NCI-H1436 treated with DMSO at 0.1 percent for 48 hours (cell line): ENCODE measurements at regions not wholly inside any gene's neighbourhood (a gene's known extent, or its start where the extent isn't known, plus 50 kb on each side); places are given as distances from the start of the nearest gene placed in this dataset.
"Not testable (repeated sequence)": the region's sequence is repeated elsewhere in the genome, so short reads cannot be mapped to it uniquely, and the experiment has no call there.

Source experiments
- DNase-seq: peaks from one replicate; lab custom pipeline; 2025; lab: John Stamatoyannopoulos, UW

- not testable (repeated sequence) for DNase-seq
Measured at GRCh38 chr5:1636208-1636770, 112.5 kb upstream of the LPCAT1 start.

GRCh38 chr5:1635477-1635876, 111.7 kb upstream of the LPCAT1 start:
- not testable (repeated sequence) for DNase-seq

- no peak for DNase-seq
Measured at GRCh38 chr5:1634337-1634661, 110.5 kb upstream of the LPCAT1 start.

DNA sequence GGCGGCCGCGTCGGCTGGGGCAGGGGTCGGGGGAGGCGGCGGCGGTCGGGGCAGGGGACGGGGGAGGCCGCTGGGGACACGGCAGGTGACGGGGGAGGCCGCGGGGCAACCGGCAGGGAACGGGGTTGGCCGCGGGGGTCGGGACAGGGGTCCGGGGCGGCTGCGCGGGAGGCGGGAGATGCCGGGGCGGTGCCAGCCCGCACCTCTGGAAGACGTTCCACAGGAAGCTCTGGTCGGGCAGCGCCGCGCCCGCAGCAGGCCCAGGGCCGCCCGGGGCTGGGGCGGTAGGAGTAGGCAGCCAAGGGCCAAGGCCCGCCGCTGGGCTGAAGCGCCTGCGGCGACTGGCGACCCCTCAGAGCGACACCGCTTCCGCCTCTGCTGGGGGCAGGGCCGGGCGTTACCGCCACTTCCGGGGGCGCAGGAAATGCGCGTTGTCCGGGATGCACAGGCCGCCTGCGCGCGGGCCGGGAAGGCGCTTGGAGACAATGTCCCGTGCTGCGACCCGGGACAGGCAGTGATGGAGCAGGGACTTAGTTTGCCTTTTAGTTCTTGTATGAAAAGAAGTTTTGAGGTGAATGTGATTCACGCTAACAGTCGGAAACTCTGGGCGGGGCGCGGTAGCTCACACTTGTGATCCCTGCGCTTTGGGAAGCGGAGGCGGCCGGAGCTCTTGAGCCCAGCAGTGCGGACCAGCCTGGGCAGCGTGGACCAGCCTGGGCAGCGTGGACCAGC, 110.0 kb upstream of the LPCAT1 start:
- no peak for DNase-seq

GRCh38 chr5:1631004-1631403, 107.2 kb upstream of the LPCAT1 start:
- not testable (repeated sequence) for DNase-seq

DNA sequence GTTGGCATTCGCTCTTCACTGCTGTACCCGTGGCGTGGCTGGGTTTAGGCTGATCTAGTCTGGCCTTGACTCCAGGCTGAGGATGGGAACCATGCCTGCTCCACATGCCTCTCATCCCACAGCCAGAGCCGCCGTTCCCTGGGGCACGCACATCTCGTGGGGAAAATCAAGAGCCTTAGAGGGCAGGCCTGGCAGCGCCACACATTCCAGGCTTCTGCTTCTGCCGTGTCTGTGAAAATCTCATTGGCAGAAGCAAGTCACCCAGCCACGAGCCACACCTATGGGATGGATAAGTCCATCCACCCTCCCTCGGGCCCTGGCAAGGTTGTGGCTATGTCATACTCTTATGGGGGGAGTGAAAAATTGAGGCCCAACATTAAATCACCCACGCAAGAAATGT, 102.6 kb upstream of the LPCAT1 start:
- not testable (repeated sequence) for DNase-seq

DNA sequence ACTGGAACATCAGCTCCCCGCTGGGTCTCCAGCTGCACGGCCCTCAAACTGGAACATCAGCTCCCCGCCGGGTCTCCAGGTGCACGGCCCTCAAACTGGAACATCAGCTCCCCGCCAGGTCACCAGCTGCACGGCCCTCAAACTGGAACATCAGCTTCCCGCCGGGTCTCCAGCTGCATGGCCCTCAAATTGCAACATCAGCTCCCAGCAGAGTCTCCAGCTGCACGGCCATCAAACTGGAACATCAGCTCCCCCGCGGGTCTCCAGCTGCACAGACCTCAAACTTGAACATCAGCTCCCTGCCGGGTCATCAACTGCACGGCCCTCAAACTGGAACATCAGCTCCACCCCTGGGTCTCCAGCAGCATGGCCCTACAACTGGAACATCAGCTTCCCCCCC, 95.8 kb upstream of the LPCAT1 start:
- DNase-seq, result not testable (repeated sequence)

DNA sequence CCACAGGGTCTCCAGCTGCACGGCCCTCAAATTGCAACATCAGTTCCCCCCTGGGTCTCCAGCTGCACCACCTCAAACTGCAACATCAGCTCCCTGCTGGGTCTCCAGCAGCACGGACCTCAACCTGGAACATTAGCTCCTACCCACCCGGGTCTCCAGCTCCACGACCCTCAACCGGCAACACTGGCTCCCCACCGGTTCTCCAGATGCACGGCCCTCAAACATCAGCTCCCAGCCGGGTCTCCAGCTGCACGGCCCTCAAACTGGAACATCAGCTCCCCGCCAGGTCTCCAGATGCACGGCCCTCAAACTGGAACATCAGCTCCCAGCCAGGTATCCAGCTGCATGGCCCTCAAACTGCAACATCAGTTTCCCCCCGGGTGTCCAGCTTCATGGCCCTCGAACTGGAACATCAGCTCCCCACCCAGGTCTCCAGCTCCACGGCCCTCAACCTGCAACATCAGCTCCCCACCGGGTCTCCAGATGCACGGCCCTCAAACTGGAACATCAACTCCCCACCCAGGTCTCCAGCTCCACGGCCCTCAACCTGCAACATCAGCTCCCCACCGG, 94.6 kb upstream of the LPCAT1 start:
- not testable (repeated sequence) for DNase-seq

DNA sequence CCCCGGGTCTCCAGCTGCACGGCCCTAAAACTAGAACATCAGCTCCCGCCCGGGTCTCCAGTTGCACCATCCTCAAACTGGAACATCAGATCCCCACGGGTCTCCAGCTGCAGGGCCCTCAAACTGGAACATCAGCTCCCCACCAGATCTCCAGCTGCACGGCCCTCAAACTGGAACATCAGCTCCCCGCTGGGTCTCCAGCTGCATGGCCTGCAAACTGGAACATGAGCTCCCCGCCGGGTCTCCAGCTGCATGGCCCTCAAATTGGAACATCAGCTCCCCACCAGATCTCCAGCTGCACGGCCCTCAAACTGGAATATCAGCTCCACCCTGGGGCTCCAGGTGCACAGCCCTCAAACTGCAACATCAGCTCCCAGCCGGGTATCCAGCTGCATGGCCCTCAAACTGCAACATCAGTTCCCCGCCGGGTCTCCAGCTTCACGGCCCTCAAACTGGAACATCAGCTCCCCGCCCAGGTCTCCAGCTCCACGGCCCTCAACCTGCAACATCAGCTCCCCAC, 93.5 kb upstream of the LPCAT1 start:
- not testable (repeated sequence) for DNase-seq

- not testable (repeated sequence) for DNase-seq
Measured at GRCh38 chr5:1613515-1613914, 89.8 kb upstream of the LPCAT1 start.

DNA sequence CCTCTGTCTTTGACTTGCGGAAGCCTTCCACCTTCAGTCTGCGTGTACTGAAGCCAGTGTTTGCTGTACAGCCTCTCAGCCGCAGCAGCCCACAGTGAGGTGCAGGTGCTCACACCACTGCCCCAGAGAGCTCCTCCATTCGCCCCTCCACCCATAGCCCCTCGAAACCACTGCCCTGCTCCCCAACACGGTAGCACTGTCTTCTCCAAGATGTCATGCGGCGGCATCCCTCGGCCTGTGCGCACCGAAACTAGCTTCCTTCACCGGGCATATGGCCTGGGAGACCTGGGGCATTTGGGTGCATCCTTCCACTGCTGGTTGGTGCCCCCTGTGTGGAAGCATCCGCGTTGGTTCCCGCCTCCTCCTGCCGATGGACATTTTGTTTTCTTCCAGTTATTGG, 86.8 kb upstream of the LPCAT1 start:
- DNase-seq, result not testable (repeated sequence)

DNA sequence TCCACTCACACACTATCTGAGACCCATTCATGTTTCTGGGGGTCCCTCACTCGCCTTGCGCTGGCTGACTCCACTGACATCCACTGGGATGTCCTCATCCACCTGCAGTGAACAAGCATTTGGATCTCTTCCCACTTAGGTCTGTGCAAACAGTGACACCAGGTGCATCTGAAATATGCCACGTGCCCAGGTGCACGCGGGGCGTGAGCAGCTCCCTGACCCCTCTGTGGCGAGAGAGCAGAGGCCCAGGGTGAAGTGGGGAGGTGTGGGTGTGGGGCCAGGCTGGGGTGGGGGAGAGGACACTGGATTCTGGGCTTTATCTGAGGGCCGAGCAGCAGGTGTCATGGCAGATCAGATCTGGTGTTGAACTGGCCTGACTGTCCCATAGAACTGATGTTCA, 85.4 kb upstream of the LPCAT1 start:
- not testable (repeated sequence) for DNase-seq

GRCh38 chr5:1608336-1608735, 84.6 kb upstream of the LPCAT1 start:
- DNase-seq, result not testable (repeated sequence)

GRCh38 chr5:1606951-1607350, 83.2 kb upstream of the LPCAT1 start:
- DNase-seq, result not testable (repeated sequence)

- DNase-seq, result not testable (repeated sequence)
Measured at GRCh38 chr5:1603916-1604315, 80.2 kb upstream of the LPCAT1 start.

DNA sequence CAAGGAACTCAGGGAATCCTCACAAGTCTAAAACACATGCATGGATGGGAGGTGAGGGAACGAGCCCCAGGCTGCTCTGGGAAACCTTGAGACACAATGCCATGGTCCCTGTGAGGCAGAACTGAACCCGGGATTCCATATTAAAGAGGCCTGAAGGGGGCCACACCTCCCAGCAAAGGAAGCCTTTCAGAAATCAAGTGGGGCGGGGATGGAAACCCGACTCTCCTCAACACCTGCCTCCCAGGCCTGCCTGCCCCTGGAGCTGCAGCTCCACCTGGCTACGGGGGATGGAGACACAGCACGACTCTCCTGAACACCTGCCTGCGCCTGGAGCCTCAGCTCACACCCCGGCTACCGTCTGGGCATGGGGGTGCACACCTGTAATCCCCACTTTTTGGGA, 77.8 kb upstream of the LPCAT1 start:
- peak; percentile 69 for DNase-seq

GRCh38 chr5:1598950-1599737, 75.4 kb upstream of the LPCAT1 start:
- not testable (repeated sequence) for DNase-seq

- DNase-seq, result not testable (repeated sequence)
Measured at GRCh38 chr5:1597093-1597473, 73.3 kb upstream of the LPCAT1 start.

GRCh38 chr5:1596462-1597092, 72.8 kb upstream of the LPCAT1 start:
- not testable (repeated sequence) for DNase-seq

DNA sequence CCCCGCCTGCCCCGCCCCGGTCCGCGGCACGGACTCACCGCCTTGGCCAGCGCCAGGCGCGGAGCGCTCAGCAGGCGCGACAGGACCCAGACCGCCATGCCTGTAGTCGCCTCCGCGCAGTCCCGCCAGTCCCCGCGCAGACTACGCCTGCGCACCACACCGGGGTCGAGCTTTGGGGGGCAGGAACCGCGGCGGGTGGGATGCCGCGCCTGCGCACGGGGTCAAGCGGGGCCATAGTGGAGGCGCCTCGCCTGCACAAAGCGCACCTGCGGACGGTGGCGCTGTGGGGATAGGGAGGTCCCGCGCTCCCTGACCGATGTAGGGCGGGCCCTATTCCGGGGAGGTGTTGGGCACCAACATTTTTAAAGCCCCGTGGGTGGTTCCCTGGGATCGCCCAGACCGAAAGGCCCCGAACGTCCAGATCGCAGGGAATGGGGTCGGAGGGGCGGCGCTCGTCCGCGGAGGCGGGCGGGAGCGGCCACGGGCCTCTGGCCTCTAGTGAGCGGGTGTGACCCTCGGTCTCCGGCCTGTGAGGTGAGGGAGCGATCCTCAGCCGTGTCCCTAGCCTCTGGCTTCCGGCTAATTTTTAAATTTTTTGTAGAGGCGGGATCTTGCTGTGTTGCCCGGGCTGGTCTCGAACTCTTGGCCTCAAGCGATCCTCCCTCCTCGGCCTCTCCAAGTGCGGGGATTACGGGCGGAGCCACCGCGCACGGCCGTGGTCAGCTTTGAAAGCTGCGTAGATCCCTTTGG, 70.8 kb upstream of the LPCAT1 start:
- DNase-seq, result no peak

DNA sequence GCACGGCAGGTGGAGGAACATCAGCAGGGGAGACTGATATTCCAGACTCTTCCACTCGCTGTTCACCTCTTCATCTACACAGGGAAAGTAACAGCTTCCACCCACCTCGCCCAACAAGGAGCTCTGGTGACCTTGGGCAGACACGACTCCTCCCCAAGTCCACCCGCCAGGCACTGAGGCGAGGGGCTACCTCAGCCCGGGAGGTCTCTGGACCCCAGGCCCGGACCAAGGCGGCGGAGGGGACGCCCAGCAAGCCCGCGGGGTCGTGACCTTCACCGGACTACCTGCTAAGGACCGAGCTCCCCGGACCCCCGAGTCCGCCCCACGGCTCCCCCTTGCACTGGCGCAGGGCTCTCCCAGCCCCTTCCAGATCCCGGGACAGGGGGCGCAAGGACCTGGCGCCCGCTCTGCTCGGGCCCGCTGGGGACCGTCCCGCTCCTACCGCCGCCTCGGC, 70.2 kb upstream of the LPCAT1 start:
- DNase-seq, result no peak
